Non-pigmented ciliary epithelial cell (primary cell): ENCODE measurements at regions not wholly inside any gene's neighbourhood (a gene's known extent, or its start where the extent isn't known, plus 50 kb on each side); places are given as distances from the start of the nearest gene placed in this dataset.

ENCODE experiments used
- DNase-seq: peaks from one replicate; pipeline ENCODE4 v3.0.0-alpha.2; 2010; ENCODE audit warnings: low read depth

DNA sequence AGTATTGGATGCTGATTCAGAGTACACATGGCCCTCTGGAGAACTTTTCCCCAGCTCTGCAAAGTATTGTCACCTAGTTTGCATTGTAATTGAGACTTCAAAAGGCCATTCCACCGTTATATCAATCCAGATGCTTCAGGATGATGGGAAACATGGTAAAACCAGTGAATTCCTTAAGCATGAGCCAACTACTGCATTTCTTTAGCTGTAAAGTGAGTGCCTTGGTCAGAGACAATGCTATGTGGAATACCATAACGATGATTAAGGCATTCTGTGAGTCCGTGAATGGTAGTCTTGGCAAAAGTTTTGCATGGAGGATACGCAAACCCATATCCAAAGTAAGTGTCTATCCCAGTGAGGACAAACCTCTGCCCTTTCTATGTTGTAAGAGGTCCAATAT lies 355.2 kb downstream of the DCAF12L2 start:
- no peak for DNase-seq

DNA sequence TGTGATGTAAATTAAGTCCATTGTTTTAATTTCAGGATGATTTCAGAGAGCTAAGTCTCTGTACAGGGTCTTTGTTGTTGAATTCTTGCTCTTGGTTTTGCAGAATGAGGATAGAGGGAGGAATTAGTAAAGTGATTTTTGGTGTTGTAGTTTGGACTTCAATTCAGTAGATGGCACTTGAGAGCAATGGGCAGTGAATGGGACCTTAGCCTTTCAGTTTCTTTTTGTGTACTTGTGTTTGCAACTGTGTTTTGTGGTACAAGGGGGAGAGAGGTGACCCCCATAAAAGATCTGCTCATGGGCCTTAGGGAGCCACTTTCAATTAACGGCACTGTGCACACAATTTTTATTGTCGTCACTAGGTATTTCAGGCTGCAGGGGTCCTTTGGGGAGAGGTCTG lies 340.0 kb downstream of the DCAF12L2 start:
- DNase-seq, result no peak

- DNase-seq, result no peak
Observed at GRCh38 chrX:125826774-125827451, 339.2 kb downstream of the DCAF12L2 start.

DNA sequence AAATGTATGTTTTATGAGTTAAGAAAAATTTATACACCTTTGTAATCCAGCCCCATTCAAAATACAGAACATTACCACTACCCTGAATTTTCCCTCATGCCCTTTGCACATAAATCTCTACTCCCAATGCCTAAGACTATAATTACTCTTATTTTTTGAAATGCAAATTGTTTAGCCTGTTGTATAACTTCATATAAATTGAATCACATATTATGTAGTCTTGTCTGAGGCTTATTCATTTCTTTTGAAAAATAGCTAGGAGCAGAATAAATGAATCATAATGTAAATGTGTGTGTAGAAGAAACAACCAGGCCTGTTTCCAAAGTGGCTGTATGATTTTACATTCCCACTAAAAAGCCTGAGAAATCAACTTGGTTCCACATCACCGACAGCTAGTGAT lies 319.8 kb downstream of the DCAF12L2 start:
- no peak for DNase-seq

GRCh38 chrX:125850693-125851092 lies 315.4 kb downstream of the DCAF12L2 start:
- no peak for DNase-seq

DNA sequence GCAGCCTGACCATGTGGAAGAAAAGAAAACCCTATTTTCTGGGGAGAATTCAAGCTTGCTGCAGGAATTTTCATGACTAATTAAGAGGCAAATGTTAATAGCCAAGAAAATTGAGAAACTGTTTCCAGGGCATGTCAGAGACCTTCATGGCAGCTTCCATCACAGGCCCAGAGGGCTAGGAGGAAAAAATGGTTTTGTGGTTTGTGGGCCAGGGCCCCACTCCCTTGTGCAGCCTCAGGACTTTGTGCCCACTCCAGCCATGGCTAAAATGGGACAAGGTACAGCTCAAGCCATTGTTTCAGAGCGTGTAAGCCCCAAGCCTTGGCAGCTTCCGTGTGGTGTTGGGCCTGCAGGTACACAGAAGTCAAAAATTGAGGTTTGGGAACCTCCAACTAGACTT lies 282.9 kb downstream of the DCAF12L2 start:
- no peak for DNase-seq

GRCh38 chrX:125894947-125895346 lies 271.1 kb downstream of the DCAF12L2 start:
- no peak for DNase-seq

- no peak for DNase-seq
Observed at GRCh38 chrX:125895518-125895917, 270.6 kb downstream of the DCAF12L2 start.

DNA sequence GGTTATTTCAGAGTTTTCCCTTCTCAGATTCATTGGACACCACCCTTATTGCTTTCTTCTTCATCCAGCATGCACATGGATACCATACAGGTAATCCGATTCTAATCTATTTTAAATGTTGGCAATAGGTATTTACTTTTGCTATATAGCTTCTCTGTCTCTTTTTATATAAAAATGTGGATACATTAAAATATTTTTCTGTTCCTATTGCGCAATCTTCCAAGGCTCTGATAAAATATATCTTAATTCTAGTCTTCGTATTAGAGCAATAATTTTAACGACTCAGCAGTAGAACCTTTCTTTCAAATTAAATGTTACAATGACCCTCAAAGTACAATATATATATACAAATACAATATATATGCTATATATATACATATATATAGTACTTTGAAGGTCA lies 239.8 kb downstream of the DCAF12L2 start:
- DNase-seq, result no peak

GRCh38 chrX:125940985-125941384 lies 225.1 kb downstream of the DCAF12L2 start:
- no peak for DNase-seq

DNA sequence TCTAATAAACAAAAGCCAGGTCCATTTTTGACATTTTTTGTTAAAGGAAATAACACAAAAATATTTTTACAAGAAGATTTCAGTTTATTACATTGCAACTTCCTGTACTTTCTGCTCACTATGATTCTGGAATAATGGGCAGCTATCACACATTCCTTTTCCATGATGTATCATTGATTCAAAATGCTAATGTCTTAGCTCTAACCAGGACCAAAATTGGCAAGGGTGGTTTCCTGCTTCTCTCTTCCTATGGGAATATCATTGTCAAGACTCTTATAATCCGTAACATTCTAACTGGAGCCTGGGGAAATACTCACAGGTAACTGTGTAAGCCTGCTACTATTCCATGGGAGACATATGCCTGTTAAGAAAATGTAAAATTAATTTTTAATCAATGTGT lies 218.6 kb downstream of the DCAF12L2 start:
- DNase-seq, result no peak

- DNase-seq, result no peak
Observed at GRCh38 chrX:125952973-125953372, 213.1 kb downstream of the DCAF12L2 start.

- no peak for DNase-seq
Observed at GRCh38 chrX:125953814-125954213, 212.3 kb downstream of the DCAF12L2 start.

- DNase-seq, result no peak
Observed at GRCh38 chrX:125954236-125954635, 211.9 kb downstream of the DCAF12L2 start.

DNA sequence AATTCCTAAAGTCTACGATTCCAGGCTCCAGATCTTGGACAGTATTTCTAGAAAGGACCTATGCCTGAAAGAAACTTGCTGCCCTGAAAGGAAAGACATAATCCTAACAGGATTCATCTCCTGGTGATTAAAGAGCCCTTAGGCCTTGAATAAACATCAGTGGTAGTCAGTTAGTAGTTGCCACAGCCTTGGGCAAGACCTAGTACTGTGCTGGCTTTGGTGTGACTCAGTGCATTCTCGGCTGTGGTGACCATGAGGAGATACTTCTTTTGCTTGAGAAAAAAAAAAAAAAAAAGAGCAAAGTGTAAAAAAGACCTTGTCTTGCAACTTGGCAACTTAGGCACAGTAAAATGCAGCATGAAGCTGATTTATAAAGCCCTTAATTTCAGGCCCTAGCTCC lies 188.2 kb downstream of the DCAF12L2 start:
- no peak for DNase-seq

- no peak for DNase-seq
Observed at GRCh38 chrX:125998432-125998831, 167.7 kb downstream of the DCAF12L2 start.

- DNase-seq, result no peak
Observed at GRCh38 chrX:126027229-126027628, 138.9 kb downstream of the DCAF12L2 start.

- no peak for DNase-seq
Observed at GRCh38 chrX:126030021-126030420, 136.1 kb downstream of the DCAF12L2 start.

DNA sequence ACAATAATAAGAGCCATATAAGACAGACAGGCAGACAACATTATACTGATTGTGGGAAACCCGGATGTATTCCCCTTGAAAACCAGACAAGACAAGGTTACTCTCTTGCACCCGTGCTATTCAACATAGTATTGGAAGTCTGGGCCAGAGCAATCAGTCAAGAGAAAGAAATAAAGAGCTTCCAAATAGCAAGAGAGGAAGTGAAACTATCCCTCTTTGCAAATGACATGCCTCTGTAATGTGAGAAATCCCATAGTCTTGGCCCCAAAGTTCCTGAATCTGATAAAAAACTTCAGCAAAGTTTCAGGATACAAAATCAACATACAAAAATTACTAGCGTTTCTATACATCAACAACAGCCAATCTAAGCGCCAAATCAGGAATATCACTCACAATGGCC lies 102.1 kb downstream of the DCAF12L2 start:
- no peak for DNase-seq

DNA sequence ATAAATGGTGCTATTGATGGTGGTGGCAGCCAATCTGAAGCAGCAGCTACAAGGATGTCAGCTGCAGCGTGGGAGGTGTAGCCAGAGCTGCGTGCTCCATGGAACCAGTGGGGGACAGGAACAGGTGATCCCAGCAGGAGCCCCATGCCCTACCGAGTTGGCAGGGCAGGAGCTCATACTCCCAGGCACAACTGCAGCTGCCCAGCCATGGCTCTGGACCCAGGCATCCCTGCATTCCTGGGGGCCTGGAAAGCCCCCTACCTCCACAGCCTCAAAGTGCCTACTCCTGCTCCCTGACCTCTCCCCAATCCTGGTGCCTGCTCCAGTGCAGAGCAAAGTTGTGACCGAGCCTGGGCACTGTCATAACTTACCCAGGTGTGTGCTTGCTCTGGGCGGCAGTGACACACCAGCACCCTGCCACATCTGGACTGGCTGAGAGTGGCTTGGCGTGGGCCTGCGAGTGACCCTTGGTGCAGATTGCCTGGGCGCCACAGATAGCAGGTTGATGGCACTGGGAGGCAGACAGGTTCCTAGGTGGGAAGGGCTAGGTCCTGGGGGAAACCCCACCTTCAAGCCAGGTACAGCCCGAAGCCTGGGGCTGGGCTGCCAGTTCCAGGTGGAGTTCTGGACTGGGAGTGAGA lies 101.1 kb downstream of the DCAF12L2 start:
- no peak for DNase-seq

DNA sequence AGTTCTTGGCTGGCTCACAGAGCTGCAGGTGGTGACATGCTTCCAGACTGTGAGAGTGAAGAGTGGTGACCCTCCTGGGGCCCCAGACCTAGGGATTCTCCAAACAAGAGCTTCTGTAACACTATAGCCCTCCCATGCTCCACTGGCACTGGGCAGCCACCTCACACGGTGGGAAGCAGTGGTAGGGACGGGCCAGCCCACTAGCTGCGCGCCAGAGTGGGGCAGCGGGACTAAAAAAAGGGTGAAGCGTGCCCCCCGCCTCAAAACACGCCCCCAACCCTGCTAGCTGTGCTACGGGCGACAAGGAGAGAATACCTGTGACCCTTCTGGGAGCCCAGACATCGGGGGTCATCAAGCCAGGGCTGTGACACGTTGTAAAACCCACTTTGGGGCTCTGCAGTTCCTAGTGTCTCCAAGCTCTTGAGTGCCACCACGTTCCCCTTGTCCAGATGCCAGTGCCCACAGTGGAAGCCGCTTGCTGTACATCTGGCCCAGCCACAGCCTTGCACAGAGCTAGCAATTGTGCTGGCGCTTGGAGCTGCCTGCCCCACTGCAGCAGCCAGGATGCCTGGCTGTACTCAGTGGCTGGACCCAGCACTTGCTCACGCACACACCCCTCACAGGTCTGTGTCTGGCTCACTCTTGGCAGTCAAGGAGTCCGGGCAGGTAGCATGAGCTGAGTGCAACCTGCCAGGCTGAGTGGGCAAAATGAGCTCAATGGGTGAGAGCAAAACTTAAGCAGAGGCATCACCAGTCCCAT lies 100.0 kb downstream of the DCAF12L2 start:
- no peak for DNase-seq
